ENCODE measurements at regions not wholly inside any gene's neighbourhood (a gene's known extent, or its start where the extent isn't known, plus 50 kb on each side); places are given as distances from the start of the nearest gene placed in this dataset.

GRCh38 chr22:27352426-27352825 lies 449.1 kb downstream of the MN1 start:
- peaks cover 0 to 5% (median 0%) of the 10 kb centered on the region in 7 donors for H3K4me1 Mint-ChIP-seq
- Histone ChIP-seq H3K9me3 (ENCODE audit: control insufficient read depth in 2 of 3, low read length in 3 of 3) (peaks cover 0 to 3% (median 0%) of the 10 kb centered on the region in 3 experiments), H3K4me3 (ENCODE audit: low read length) (no peak overlapping the region), H3K27ac (ENCODE audit: low read depth, low read length) (no peak overlapping the region), H3K27me3 (ENCODE audit: control insufficient read depth in 2 of 2, insufficient read depth in 2 of 2, low read length in 2 of 2) (no peaks in the 10 kb centered on the region), H3K4me1 (ENCODE audit: control insufficient read depth in 2 of 2, insufficient read depth in 2 of 2, low read length in 2 of 2) (no peaks in the 10 kb centered on the region), H3K36me3 (ENCODE audit: control insufficient read depth in 2 of 3, insufficient read depth in 3 of 3, low read length in 3 of 3) (no peaks in the 10 kb centered on the region)
- intact Hi-C loops (cut with micrococcal nuclease), result no loop called here
- H3K27me3 Mint-ChIP-seq, result peaks cover 0 to 41% (median 27%) of the 10 kb centered on the region in 5 donors
- H3K9me3 Mint-ChIP-seq, result peaks cover 5 to 46% (median 18%) of the 10 kb centered on the region in 11 donors
- ATAC-seq (no peak), DNase-seq (no peak)
- H3K27ac Mint-ChIP-seq, result no peak overlapping the region
- ChIA-PET POLR2A (no interaction called here), CTCF (no interaction called here)
- H3K36me3 Mint-ChIP-seq, result peaks cover 0 to 10% (median 0%) of the 10 kb centered on the region in 5 donors
- no peak overlapping the region for H3K4me3 Mint-ChIP-seq

- Histone ChIP-seq H3K4me1 (ENCODE audit: control insufficient read depth in 2 of 2, insufficient read depth in 2 of 2, low read length in 2 of 2) (no peaks in the 10 kb centered on the region), H3K9me3 (ENCODE audit: control insufficient read depth in 2 of 3, low read length in 3 of 3) (no peaks in the 10 kb centered on the region), H3K27me3 (ENCODE audit: control insufficient read depth in 2 of 2, insufficient read depth in 2 of 2, low read length in 2 of 2) (peaks cover 0 to 4% of the 10 kb centered on the region in 2 donors), H3K27ac (ENCODE audit: low read depth, low read length) (no peak overlapping the region), H3K36me3 (ENCODE audit: control insufficient read depth in 2 of 3, insufficient read depth in 3 of 3, low read length in 3 of 3) (no peaks in the 10 kb centered on the region), H3K4me3 (ENCODE audit: low read length) (no peak overlapping the region)
- H3K36me3 Mint-ChIP-seq, result peaks cover 0 to 6% (median 0%) of the 10 kb centered on the region in 5 donors
- intact Hi-C loops (cut with micrococcal nuclease), result no loop called here
- CTCF ChIA-PET, result no interaction called here
- H3K27me3 Mint-ChIP-seq, result peaks cover 0 to 8% (median 2%) of the 10 kb centered on the region in 5 donors
- H3K4me1 Mint-ChIP-seq, result peaks cover 0 to 5% (median 0%) of the 10 kb centered on the region in 7 donors
- H3K9me3 Mint-ChIP-seq, result peaks cover under 1 to 36% (median 11%) of the 10 kb centered on the region in 11 donors
- POLR2A ChIA-PET, result no interaction called here
- H3K4me3 Mint-ChIP-seq, result no peak overlapping the region
- no peak overlapping the region for H3K27ac Mint-ChIP-seq
- DNase-seq (no peak), ATAC-seq (no peak)
Measured at GRCh38 chr22:27358096-27358870, 443.3 kb downstream of the MN1 start.

GRCh38 chr22:27370269-27370668 lies 431.3 kb downstream of the MN1 start:
- H3K4me3 Mint-ChIP-seq, result no peak overlapping the region

GRCh38 chr22:27370987-27371386 lies 430.6 kb downstream of the MN1 start:
- DNase-seq (no peak), ATAC-seq (no peak)
- intact Hi-C loops (cut with micrococcal nuclease), result no loop called here
- ChIA-PET CTCF (no interaction called here), POLR2A (no interaction called here)
- Histone ChIP-seq H3K27ac (ENCODE audit: low read depth, low read length) (no peak overlapping the region), H3K4me1 (ENCODE audit: control insufficient read depth in 2 of 2, insufficient read depth in 2 of 2, low read length in 2 of 2) (no peaks in the 10 kb centered on the region), H3K36me3 (ENCODE audit: control insufficient read depth in 2 of 3, insufficient read depth in 3 of 3, low read length in 3 of 3) (no peaks in the 10 kb centered on the region), H3K9me3 (ENCODE audit: control insufficient read depth in 2 of 3, low read length in 3 of 3) (no peaks in the 10 kb centered on the region), H3K27me3 (ENCODE audit: control insufficient read depth in 2 of 2, insufficient read depth in 2 of 2, low read length in 2 of 2) (no peaks in the 10 kb centered on the region), H3K4me3 (ENCODE audit: low read length) (no peak overlapping the region)
- Mint-ChIP-seq H3K4me1 (peaks cover 0 to 2% (median 0%) of the 10 kb centered on the region in 7 donors), H3K27me3 (peaks cover 0 to 56% (median 25%) of the 10 kb centered on the region in 5 donors), H3K36me3 (peaks cover 0 to 4% (median 0%) of the 10 kb centered on the region in 5 donors), H3K27ac (no peak overlapping the region), H3K4me3 (no peak overlapping the region), H3K9me3 (peaks cover 0 to 10% (median 6%) of the 10 kb centered on the region in 11 donors)

More at GRCh38 chr22:27370269-27370668, 431.3 kb downstream of the MN1 start:
- H3K36me3 Mint-ChIP-seq, result peaks cover 0 to 4% (median 0%) of the 10 kb centered on the region in 5 donors
- Histone ChIP-seq H3K4me1 (ENCODE audit: control insufficient read depth in 2 of 2, insufficient read depth in 2 of 2, low read length in 2 of 2) (no peaks in the 10 kb centered on the region), H3K27me3 (ENCODE audit: control insufficient read depth in 2 of 2, insufficient read depth in 2 of 2, low read length in 2 of 2) (no peaks in the 10 kb centered on the region), H3K4me3 (ENCODE audit: low read length) (no peak overlapping the region), H3K27ac (ENCODE audit: low read depth, low read length) (no peak overlapping the region), H3K36me3 (ENCODE audit: control insufficient read depth in 2 of 3, insufficient read depth in 3 of 3, low read length in 3 of 3) (no peaks in the 10 kb centered on the region), H3K9me3 (ENCODE audit: control insufficient read depth in 2 of 3, low read length in 3 of 3) (no peaks in the 10 kb centered on the region)
- ChIA-PET CTCF (no interaction called here), POLR2A (no interaction called here)
- DNase-seq (no peak), ATAC-seq (peak; percentile 29)
- H3K27me3 Mint-ChIP-seq, result peaks cover 0 to 56% (median 25%) of the 10 kb centered on the region in 5 donors
- H3K27ac Mint-ChIP-seq, result no peak overlapping the region
- intact Hi-C loops (cut with micrococcal nuclease), result no loop called here
- peaks cover 0 to 2% (median 0%) of the 10 kb centered on the region in 7 donors for H3K4me1 Mint-ChIP-seq
- H3K9me3 Mint-ChIP-seq, result peaks cover 0 to 10% (median 3%) of the 10 kb centered on the region in 11 donors

GRCh38 chr22:27372364-27372763 lies 429.2 kb downstream of the MN1 start:
- ATAC-seq (no peak), DNase-seq (no peak)
- Histone ChIP-seq H3K27me3 (ENCODE audit: control insufficient read depth in 2 of 2, insufficient read depth in 2 of 2, low read length in 2 of 2) (no peaks in the 10 kb centered on the region), H3K4me3 (ENCODE audit: low read length) (no peak overlapping the region), H3K27ac (ENCODE audit: low read depth, low read length) (no peak overlapping the region), H3K4me1 (ENCODE audit: control insufficient read depth in 2 of 2, insufficient read depth in 2 of 2, low read length in 2 of 2) (no peaks in the 10 kb centered on the region), H3K36me3 (ENCODE audit: control insufficient read depth in 2 of 3, insufficient read depth in 3 of 3, low read length in 3 of 3) (no peaks in the 10 kb centered on the region), H3K9me3 (ENCODE audit: control insufficient read depth in 2 of 3, low read length in 3 of 3) (no peaks in the 10 kb centered on the region)
- H3K9me3 Mint-ChIP-seq, result peaks cover 0 to 10% (median 6%) of the 10 kb centered on the region in 11 donors
- no peak overlapping the region for H3K27ac Mint-ChIP-seq
- POLR2A ChIA-PET, result no interaction called here
- intact Hi-C loops (cut with micrococcal nuclease), result no loop called here
- peaks cover 0 to 2% (median 0%) of the 10 kb centered on the region in 7 donors for H3K4me1 Mint-ChIP-seq
- CTCF ChIA-PET, result no interaction called here
- H3K36me3 Mint-ChIP-seq, result peaks cover 0 to 4% (median 0%) of the 10 kb centered on the region in 5 donors
- H3K27me3 Mint-ChIP-seq, result peaks cover 0 to 47% (median 25%) of the 10 kb centered on the region in 5 donors
- no peak overlapping the region for H3K4me3 Mint-ChIP-seq

GRCh38 chr22:27372969-27373670 lies 428.4 kb downstream of the MN1 start:
- H3K4me3 ChIP-seq (ENCODE audit: low read length), result no peak overlapping the region
- H3K27ac ChIP-seq (ENCODE audit: low read depth, low read length), result no peak overlapping the region
- intact Hi-C loops (cut with micrococcal nuclease), result no loop called here
- peaks cover 0 to 4% (median 0%) of the 10 kb centered on the region in 5 donors for H3K36me3 Mint-ChIP-seq
- DNase-seq (no peak), ATAC-seq (no peak)
- H3K4me1 Mint-ChIP-seq, result peaks cover 0 to 2% (median 0%) of the 10 kb centered on the region in 7 donors
- H3K27me3 ChIP-seq (ENCODE audit: control insufficient read depth in 2 of 2, insufficient read depth in 2 of 2, low read length in 2 of 2), result no peaks in the 10 kb centered on the region
- no peak overlapping the region for H3K27ac Mint-ChIP-seq
- H3K9me3 Mint-ChIP-seq, result peaks cover 0 to 10% (median 5%) of the 10 kb centered on the region in 11 donors
- ChIA-PET CTCF (no interaction called here), POLR2A (no interaction called here)
- peaks cover 0 to 39% (median 21%) of the 10 kb centered on the region in 5 donors for H3K27me3 Mint-ChIP-seq
- H3K4me3 Mint-ChIP-seq, result no peak overlapping the region
- no peaks in the 10 kb centered on the region for H3K9me3 ChIP-seq (ENCODE audit: control insufficient read depth in 2 of 3, low read length in 3 of 3)
- H3K36me3 ChIP-seq (ENCODE audit: control insufficient read depth in 2 of 3, insufficient read depth in 3 of 3, low read length in 3 of 3), result no peaks in the 10 kb centered on the region
- H3K4me1 ChIP-seq (ENCODE audit: control insufficient read depth in 2 of 2, insufficient read depth in 2 of 2, low read length in 2 of 2), result no peaks in the 10 kb centered on the region

All from naive thymus-derived CD4-positive, alpha-beta T cell (primary cell).